ENCODE measurements at regions not wholly inside any gene's neighbourhood (a gene's known extent, or its start where the extent isn't known, plus 50 kb on each side); places are given as distances from the start of the nearest gene placed in this dataset.

DNA sequence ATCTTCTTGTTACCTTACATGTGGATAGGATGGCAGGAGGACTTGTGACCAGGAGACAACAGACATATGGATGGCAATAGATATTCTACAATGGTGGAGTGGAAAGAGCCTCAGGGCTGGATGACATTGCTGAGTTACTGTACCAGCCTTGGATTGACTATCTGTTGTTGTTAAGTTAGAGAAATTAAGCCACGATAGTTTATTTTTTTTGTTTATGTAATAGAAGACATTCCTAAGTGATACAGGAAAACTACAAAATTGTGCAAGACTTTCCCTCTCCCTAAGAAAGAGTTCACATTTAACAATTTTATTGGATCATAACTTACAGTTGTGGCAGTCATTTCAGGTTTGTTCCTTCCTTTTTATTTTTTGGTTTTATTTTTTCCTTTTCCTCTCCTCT, 230.7 kb upstream of the CACNA2D1 start:
- TF ChIP-seq ZNF274 (IDR thresholded peaks at IDR 0.05; ENCODE audit: low read depth, low read length) (no peak), SRF (IDR thresholded peaks at IDR 0.05; ENCODE audit: low read depth) (no peak)
- TF ChIP-seq, protein P1, sequence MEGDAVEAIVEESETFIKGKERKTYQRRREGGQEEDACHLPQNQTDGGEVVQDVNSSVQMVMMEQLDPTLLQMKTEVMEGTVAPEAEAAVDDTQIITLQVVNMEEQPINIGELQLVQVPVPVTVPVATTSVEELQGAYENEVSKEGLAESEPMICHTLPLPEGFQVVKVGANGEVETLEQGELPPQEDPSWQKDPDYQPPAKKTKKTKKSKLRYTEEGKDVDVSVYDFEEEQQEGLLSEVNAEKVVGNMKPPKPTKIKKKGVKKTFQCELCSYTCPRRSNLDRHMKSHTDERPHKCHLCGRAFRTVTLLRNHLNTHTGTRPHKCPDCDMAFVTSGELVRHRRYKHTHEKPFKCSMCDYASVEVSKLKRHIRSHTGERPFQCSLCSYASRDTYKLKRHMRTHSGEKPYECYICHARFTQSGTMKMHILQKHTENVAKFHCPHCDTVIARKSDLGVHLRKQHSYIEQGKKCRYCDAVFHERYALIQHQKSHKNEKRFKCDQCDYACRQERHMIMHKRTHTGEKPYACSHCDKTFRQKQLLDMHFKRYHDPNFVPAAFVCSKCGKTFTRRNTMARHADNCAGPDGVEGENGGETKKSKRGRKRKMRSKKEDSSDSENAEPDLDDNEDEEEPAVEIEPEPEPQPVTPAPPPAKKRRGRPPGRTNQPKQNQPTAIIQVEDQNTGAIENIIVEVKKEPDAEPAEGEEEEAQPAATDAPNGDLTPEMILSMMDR (IDR thresholded peaks at IDR 0.05 in 2 of 3, conservative IDR thresholded peaks at IDR 0.05 in 1 of 3; ENCODE audit: borderline replicate concordance in 1 of 3, insufficient read depth in 1 of 3, low read depth in 2 of 3, low read length in 2 of 3): no peak
